ENCODE measurements at regions not wholly inside any gene's neighbourhood (a gene's known extent, or its start where the extent isn't known, plus 50 kb on each side); places are given as distances from the start of the nearest gene placed in this dataset.

DNA sequence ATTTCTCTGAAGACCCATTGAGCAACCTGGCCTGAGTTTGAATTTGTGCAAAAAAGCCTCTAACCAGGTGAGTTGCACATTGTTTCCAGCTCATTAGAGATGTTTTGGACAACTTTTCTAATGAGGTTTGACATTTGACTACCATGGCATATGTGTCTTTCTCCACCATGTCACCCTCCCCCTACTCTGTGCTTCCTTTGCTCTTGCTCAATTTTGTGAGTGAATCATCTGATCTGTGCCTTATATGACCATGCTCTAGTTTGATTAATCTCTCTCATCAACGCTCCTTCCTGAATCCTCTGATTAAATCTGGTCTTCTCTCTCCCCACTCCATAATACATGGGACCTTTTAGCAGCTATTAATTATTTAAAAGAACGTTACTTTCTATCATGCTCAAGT lies 144.8 kb upstream of the SAMSN1 start:
- Histone ChIP-seq H3K36me3 (no peaks in the 10 kb centered on the region), H3K4me3 (no peak overlapping the region), H3K4me1 (ENCODE audit: insufficient read depth) (no peaks in the 10 kb centered on the region), H3K27ac (no peak overlapping the region), H3K9me3 (no peaks in the 10 kb centered on the region), H3K27me3 (no peaks in the 10 kb centered on the region)
- no peak for DNase-seq
- WGBS, 3 donors: 71 to 74% (median 73%) methylated on average over 2 of the region's 2 CpGs
- TF ChIP-seq, protein P1, sequence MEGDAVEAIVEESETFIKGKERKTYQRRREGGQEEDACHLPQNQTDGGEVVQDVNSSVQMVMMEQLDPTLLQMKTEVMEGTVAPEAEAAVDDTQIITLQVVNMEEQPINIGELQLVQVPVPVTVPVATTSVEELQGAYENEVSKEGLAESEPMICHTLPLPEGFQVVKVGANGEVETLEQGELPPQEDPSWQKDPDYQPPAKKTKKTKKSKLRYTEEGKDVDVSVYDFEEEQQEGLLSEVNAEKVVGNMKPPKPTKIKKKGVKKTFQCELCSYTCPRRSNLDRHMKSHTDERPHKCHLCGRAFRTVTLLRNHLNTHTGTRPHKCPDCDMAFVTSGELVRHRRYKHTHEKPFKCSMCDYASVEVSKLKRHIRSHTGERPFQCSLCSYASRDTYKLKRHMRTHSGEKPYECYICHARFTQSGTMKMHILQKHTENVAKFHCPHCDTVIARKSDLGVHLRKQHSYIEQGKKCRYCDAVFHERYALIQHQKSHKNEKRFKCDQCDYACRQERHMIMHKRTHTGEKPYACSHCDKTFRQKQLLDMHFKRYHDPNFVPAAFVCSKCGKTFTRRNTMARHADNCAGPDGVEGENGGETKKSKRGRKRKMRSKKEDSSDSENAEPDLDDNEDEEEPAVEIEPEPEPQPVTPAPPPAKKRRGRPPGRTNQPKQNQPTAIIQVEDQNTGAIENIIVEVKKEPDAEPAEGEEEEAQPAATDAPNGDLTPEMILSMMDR (IDR thresholded peaks at IDR 0.05): no peak
- TF ChIP-seq POLR2A (IDR thresholded peaks at IDR 0.05) (no peak), EP300 (IDR thresholded peaks at IDR 0.05) (no peak)
- intact Hi-C loops (cut with DNase I): no loop called here

DNA sequence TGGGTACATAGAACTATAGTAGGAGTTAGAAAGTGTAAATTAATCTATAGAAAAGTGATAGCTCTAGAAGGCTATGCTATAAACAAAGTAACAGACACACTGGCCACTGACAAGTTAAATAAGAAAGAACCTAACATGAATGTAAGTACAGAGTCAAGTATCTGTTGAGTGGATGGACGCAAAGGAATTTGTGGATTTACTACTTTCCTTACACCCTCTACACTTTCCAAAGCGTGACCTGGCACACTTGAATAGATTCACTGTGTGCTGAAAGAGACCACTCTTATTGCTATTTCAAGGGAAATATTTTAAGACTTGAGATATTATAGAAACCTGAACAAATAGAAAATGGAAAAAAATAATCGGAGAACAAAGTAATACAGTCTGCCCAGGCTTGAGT lies 142.8 kb upstream of the SAMSN1 start:
- no peak for DNase-seq
- TF ChIP-seq, protein P1 (IDR thresholded peaks at IDR 0.05): no peak
- TF ChIP-seq POLR2A (IDR thresholded peaks at IDR 0.05): no peak
- TF ChIP-seq EP300 (IDR thresholded peaks at IDR 0.05): no peak
- no peaks in the 10 kb centered on the region for H3K9me3 ChIP-seq
- no peak overlapping the region for H3K4me3 ChIP-seq
- WGBS, 3 donors: 91 to 95% (median 94%) methylated on average over 3 of the region's 3 CpGs
- no peaks in the 10 kb centered on the region for H3K4me1 ChIP-seq (ENCODE audit: insufficient read depth)
- H3K36me3 ChIP-seq: no peaks in the 10 kb centered on the region
- no peak overlapping the region for H3K27ac ChIP-seq
- H3K27me3 ChIP-seq: no peaks in the 10 kb centered on the region
- intact Hi-C loops (cut with DNase I): no loop called here

DNA sequence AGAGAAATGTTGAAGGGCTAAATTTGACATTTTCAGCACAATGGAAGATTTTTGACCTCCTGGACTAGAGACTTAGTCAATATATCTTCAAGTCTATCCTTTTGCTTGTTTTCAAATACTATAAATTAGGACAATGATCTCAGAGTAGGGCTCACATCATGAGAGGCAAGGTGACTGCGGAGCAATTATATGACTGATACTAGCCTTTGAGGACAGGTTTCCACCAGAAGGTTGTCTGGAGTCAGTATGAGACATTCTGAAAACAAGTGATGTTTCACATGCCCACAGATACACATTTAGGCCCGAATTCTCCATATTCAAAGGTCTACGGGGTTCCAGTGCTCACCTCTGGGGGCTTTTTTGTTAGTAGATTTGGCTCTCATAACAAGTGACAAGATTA lies 142.3 kb upstream of the SAMSN1 start:
- no peaks in the 10 kb centered on the region for H3K36me3 ChIP-seq
- TF ChIP-seq EP300 (IDR thresholded peaks at IDR 0.05): no peak
- no peak for TF ChIP-seq POLR2A (IDR thresholded peaks at IDR 0.05)
- TF ChIP-seq, protein P1 (IDR thresholded peaks at IDR 0.05): no peak
- no peaks in the 10 kb centered on the region for H3K27me3 ChIP-seq
- no peak overlapping the region for H3K4me3 ChIP-seq
- 89 to 93% (median 92%) methylated on average over 3 of the region's 3 CpGs for WGBS, 3 donors
- intact Hi-C loops (cut with DNase I): no loop called here
- no peak overlapping the region for H3K27ac ChIP-seq
- DNase-seq: no peak
- no peaks in the 10 kb centered on the region for H3K9me3 ChIP-seq
- no peaks in the 10 kb centered on the region for H3K4me1 ChIP-seq (ENCODE audit: insufficient read depth)

DNA sequence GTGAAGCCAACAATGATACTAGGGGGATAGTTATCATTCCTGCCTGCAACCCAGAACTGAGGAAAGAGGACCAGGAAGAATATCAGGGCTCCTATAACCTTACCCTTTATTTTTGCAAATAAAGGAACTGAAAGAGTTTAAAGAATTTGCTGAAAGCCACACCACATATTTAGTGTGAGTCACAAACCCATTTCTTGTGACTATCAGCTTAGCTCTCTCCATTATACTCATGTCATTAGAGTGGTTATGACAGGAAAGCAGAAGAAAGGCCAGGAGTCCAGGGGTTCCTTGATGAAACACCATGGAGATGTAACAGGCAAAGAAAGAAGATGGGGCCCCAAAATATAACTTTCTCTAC lies 141.1 kb upstream of the SAMSN1 start:
- no peak overlapping the region for H3K27ac ChIP-seq
- no peaks in the 10 kb centered on the region for H3K36me3 ChIP-seq
- TF ChIP-seq POLR2A (IDR thresholded peaks at IDR 0.05) (no peak), EP300 (IDR thresholded peaks at IDR 0.05) (no peak)
- TF ChIP-seq, protein P1 (IDR thresholded peaks at IDR 0.05): no peak
- no peak overlapping the region for H3K4me3 ChIP-seq
- no peak for DNase-seq
- H3K9me3 ChIP-seq: no peaks in the 10 kb centered on the region
- intact Hi-C loops (cut with DNase I): no loop called here
- H3K4me1 ChIP-seq (ENCODE audit: insufficient read depth): no peaks in the 10 kb centered on the region
- H3K27me3 ChIP-seq: no peaks in the 10 kb centered on the region
